ENCODE measurements at regions not wholly inside any gene's neighbourhood (a gene's known extent, or its start where the extent isn't known, plus 50 kb on each side); places are given as distances from the start of the nearest gene placed in this dataset.

DNA sequence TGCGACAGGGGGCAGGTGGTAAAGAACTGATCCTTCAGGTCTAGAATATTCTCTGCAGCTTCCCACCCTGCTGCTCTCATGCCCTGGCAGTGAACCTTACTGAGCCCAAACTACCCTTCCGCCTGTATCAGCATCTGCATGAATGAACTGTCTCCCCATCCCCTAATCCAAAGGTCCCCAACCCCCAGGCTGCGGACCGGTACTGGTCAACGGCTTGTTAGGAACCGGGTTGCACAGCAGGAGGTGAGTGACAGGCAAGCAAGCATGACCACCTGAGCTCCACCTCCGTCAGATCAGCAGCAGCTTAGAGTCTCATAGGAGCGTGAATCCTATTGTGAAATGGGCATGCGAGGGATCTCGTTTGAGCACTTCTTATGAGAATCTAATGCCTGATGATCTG is 58.2 kb upstream of the LMO1 start:
- Histone ChIP-seq H3K4me3 (ENCODE audit: low read depth, low read length) (no peak overlapping the region), H3K27me3 (replicated peaks) (no peaks in the 10 kb centered on the region), H3K27ac (no peak overlapping the region), H3K36me3 (replicated peaks) (no peaks in the 10 kb centered on the region)
- no peak for TF ChIP-seq CTCF (IDR thresholded peaks at IDR 0.05; ENCODE audit: low read depth, low read length, missing control alignments)
- in situ Hi-C loops (cut with HindIII; ENCODE audit: low pct_ligation_motif_present, low sequenced_read_pairs) = no loop called here
- no peak for DNase-seq

DNA sequence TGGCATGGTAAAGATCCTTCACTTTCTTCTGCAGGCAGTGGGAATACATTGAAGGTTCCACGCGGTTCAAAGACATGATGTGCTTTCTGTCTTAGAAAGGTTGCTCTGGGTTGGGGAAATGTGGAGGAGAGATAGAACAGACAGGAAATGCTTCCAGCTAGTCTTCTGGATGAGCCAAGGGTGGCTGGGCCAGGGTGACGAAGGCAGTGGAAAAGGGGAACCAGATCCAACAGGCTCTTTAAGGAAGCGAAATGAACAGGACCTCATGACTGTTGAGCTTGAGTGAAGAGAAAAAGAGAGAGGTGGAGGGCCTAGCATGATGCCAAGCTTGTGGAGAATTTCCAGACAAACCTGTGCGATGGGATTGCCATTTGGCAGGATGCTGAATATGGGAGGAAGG is 56.4 kb upstream of the LMO1 start:
- in situ Hi-C loops (cut with HindIII; ENCODE audit: low pct_ligation_motif_present, low sequenced_read_pairs) = no loop called here
- Histone ChIP-seq H3K27me3 (replicated peaks) (no peaks in the 10 kb centered on the region), H3K36me3 (replicated peaks) (no peaks in the 10 kb centered on the region), H3K4me3 (ENCODE audit: low read depth, low read length) (no peak overlapping the region), H3K27ac (no peak overlapping the region)
- no peak for TF ChIP-seq CTCF (IDR thresholded peaks at IDR 0.05; ENCODE audit: low read depth, low read length, missing control alignments)
- DNase-seq = no peak

- H3K27me3 ChIP-seq (replicated peaks) = no peaks in the 10 kb centered on the region
- H3K36me3 ChIP-seq (replicated peaks) = no peaks in the 10 kb centered on the region
- in situ Hi-C loops (cut with HindIII; ENCODE audit: low pct_ligation_motif_present, low sequenced_read_pairs) = no loop called here
- H3K27ac ChIP-seq = no peak overlapping the region
- DNase-seq = no peak
- TF ChIP-seq CTCF (IDR thresholded peaks at IDR 0.05; ENCODE audit: low read depth, low read length, missing control alignments) = peak; percentile 47
- H3K4me3 ChIP-seq (ENCODE audit: low read depth, low read length) = no peak overlapping the region
Observed at GRCh38 chr11:8318536-8318935, 54.9 kb upstream of the LMO1 start.

DNA sequence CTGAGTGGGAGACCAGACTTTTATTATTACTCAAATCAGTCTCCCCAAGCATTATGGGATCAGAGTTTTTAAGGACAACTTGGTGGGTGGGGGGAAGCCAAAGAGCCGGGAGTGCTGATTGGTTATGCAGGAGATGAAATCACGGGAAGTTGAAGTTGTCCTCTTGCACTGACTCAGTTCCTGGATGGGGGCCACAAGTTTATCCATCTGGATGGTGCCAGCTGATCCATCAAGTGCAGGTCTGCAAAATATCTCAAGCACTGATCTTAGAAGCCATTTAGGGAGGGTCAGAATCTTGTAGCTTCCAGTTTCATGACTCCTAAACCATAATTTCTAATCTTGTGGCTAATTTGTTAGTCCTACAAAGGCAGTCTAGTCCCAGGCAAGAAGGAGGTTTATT is 53.5 kb upstream of the LMO1 start:
- Histone ChIP-seq H3K4me3 (ENCODE audit: low read depth, low read length) (no peak overlapping the region), H3K27ac (no peak overlapping the region), H3K27me3 (replicated peaks) (no peaks in the 10 kb centered on the region), H3K36me3 (replicated peaks) (no peaks in the 10 kb centered on the region)
- in situ Hi-C loops (cut with HindIII; ENCODE audit: low pct_ligation_motif_present, low sequenced_read_pairs) = no loop called here
- DNase-seq = no peak
- TF ChIP-seq CTCF (IDR thresholded peaks at IDR 0.05; ENCODE audit: low read depth, low read length, missing control alignments) = no peak

- in situ Hi-C loops (cut with HindIII; ENCODE audit: low pct_ligation_motif_present, low sequenced_read_pairs) = no loop called here
- Histone ChIP-seq H3K27me3 (replicated peaks) (no peaks in the 10 kb centered on the region), H3K36me3 (replicated peaks) (no peaks in the 10 kb centered on the region), H3K4me3 (ENCODE audit: low read depth, low read length) (no peak overlapping the region), H3K27ac (no peak overlapping the region)
- DNase-seq = no peak
- no peak for TF ChIP-seq CTCF (IDR thresholded peaks at IDR 0.05; ENCODE audit: low read depth, low read length, missing control alignments)
Observed at GRCh38 chr11:8315954-8316353, 52.3 kb upstream of the LMO1 start.

GRCh38 chr11:8315463-8315862 is 51.8 kb upstream of the LMO1 start:
- Histone ChIP-seq H3K36me3 (replicated peaks) (no peaks in the 10 kb centered on the region), H3K27ac (no peak overlapping the region), H3K4me3 (ENCODE audit: low read depth, low read length) (no peak overlapping the region), H3K27me3 (replicated peaks) (no peaks in the 10 kb centered on the region)
- in situ Hi-C loops (cut with HindIII; ENCODE audit: low pct_ligation_motif_present, low sequenced_read_pairs) = no loop called here
- no peak for DNase-seq
- no peak for TF ChIP-seq CTCF (IDR thresholded peaks at IDR 0.05; ENCODE audit: low read depth, low read length, missing control alignments)

All from brain microvascular endothelial cell (primary cell).